ENCODE measurements at regions not wholly inside any gene's neighbourhood (a gene's known extent, or its start where the extent isn't known, plus 50 kb on each side); places are given as distances from the start of the nearest gene placed in this dataset.

DNA sequence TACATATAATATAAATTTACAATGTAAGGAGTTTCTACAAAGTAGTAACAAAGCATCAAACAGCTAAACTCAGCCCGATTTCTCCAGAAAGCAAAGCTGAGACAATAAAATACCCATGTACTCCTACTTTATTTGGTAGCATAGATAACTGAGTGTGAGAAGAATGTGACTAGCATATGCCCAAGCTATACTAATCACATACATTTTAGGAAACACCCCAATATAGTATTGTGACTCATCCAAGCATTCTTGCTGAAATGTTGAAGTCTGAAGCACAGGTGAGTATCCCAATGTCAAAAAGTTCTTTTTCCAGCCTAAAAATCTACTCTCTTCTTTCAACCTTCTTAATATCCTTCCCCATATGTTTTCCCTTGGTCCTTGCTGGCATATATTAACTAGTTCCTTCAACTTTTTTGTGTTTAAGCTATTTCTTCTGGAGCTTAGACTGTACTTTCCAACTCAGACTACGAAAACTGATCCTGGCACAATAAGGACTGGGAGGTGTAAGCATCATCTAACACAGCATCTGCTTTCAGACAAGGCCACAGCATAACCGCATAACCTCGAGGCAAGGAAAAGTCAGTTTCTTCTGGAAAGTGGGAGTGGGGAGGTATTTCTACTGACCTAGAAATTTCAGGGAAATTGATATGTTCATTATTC lies 163.0 kb upstream of the RNPC3 start:
- H3K4me3 ChIP-seq (ENCODE audit: low read depth, low read length): no peak overlapping the region
- no peak for DNase-seq (ENCODE audit: low read depth)
- TF ChIP-seq, protein P1, sequence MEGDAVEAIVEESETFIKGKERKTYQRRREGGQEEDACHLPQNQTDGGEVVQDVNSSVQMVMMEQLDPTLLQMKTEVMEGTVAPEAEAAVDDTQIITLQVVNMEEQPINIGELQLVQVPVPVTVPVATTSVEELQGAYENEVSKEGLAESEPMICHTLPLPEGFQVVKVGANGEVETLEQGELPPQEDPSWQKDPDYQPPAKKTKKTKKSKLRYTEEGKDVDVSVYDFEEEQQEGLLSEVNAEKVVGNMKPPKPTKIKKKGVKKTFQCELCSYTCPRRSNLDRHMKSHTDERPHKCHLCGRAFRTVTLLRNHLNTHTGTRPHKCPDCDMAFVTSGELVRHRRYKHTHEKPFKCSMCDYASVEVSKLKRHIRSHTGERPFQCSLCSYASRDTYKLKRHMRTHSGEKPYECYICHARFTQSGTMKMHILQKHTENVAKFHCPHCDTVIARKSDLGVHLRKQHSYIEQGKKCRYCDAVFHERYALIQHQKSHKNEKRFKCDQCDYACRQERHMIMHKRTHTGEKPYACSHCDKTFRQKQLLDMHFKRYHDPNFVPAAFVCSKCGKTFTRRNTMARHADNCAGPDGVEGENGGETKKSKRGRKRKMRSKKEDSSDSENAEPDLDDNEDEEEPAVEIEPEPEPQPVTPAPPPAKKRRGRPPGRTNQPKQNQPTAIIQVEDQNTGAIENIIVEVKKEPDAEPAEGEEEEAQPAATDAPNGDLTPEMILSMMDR (IDR thresholded peaks at IDR 0.05; ENCODE audit: low read depth, low read length, missing control alignments): no peak

DNA sequence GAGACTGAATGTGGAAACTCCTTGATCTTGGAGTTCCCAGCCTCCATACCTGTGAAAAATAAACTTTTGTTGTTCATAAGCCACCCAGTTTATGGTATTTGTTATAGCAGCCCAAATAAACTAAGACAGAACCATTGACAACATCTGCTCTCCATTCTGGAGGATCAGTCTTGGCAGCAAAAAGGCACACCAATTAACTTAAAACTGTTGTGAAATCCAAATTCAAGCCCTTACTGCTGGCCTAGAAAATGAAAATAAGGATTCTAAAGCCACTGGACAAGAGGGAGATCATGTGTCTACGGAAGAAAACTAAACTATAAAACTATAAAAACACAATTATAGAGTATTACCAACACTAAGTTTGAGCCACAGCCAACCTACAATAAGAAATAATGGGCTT lies 172.1 kb upstream of the RNPC3 start:
- no peak overlapping the region for H3K4me3 ChIP-seq (ENCODE audit: low read depth, low read length)
- TF ChIP-seq, protein P1 (IDR thresholded peaks at IDR 0.05; ENCODE audit: low read depth, low read length, missing control alignments): no peak
- DNase-seq (ENCODE audit: low read depth): no peak

DNA sequence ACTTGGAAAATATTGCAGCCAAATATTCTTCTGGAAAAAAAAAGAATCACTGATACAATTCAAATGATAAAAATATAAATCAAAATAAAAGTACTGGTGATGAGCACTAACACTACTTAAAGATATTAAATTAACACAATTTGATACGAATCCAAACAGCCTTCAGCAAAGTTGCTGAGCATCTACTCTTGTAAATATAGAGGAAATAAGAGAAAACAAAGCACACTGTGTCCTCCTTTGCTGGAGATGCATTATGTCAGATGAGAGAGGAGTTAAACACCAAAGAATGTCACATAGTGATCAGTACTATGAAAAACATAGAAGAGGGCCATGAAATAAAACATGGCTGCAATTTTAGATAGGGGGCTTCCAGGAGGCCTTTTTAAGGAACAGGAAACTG lies 177.4 kb upstream of the RNPC3 start:
- DNase-seq (ENCODE audit: low read depth): no peak
- TF ChIP-seq, protein P1 (IDR thresholded peaks at IDR 0.05; ENCODE audit: low read depth, low read length, missing control alignments): no peak
- no peak overlapping the region for H3K4me3 ChIP-seq (ENCODE audit: low read depth, low read length)

DNA sequence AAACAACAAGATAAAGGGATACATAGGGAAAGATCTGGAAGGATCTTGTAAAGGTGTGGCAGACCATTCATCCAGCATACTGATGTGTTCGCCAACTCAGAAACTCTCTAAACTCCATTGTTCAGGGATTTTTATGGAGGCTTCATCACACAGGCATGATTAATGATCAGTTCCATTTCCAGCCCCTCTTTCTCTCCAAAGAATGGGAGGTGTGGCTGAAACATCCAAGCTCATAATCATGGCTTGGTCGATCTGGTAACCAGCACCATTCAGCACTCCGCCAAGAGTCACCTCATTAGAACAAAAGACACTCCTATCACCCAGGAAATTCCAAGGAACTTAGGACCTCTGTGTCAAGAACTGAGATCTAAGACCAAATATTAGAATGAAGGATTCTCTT lies 180.6 kb upstream of the RNPC3 start:
- H3K4me3 ChIP-seq (ENCODE audit: low read depth, low read length): no peak overlapping the region
- no peak for DNase-seq (ENCODE audit: low read depth)
- TF ChIP-seq, protein P1 (IDR thresholded peaks at IDR 0.05; ENCODE audit: low read depth, low read length, missing control alignments): no peak

DNA sequence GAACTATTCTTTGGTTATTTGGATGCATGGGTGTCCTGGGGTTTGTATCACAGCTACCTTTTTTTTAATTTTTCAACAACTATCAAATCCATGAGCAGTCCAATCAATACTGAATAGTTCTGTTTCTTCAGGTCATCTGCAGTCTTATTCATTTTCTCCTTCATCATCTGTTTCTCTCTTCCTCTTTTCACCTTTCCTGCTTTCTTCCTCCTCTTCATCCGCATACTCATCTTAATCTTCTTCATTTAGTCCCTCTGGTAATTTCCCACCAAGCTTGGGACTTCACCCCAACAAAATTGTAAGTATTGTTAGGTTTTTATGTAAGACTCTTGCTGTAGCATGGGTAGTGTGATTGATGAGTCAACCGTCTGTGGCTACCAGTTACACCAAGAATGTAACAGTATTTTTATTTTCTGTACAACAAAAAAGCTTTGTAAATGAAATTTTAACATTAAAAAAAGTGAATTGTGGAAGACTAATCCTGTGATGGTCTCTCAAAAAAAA lies 184.1 kb upstream of the RNPC3 start:
- TF ChIP-seq, protein P1 (IDR thresholded peaks at IDR 0.05; ENCODE audit: low read depth, low read length, missing control alignments): no peak
- no peak overlapping the region for H3K4me3 ChIP-seq (ENCODE audit: low read depth, low read length)
- DNase-seq (ENCODE audit: low read depth): no peak

DNA sequence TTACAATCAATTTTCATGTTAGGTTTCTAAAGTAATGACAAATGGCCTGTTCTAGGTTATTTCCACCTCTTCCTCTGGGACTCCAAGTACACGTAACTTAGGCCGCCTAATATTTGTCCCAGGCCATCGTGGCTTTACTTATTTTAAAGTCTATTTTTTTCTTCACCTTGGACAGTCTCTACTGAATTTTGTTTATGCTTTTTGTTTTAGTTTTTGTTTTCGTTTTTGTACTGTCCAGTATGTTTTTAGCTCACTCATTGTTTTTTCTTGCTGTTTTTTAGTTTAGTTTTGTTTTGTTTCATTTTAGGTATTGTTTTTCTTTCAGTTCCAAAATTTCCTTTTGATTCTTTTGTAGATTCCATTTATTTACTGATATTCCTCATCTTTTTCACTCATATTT lies 187.7 kb upstream of the RNPC3 start:
- no peak for DNase-seq (ENCODE audit: low read depth)
- TF ChIP-seq, protein P1 (IDR thresholded peaks at IDR 0.05; ENCODE audit: low read depth, low read length, missing control alignments): no peak

DNA sequence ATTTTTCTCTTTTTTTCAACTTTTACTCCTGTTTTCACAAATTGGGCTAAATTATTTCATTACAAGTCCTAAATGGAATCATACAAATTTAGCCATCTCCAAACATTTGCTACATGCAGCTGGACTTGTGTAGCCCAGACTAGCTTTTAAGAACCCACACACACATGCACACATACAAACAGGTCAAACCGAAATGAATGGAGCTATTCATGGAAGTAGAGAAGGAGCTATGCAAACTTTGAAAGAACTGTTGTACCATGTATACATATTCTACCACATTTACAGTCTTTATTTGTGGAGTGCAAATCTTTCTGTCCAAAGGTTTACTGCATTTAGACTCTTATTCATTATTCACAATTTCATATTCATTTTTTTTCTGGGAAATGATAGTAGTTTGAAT lies 189.1 kb upstream of the RNPC3 start:
- no peak overlapping the region for H3K4me3 ChIP-seq (ENCODE audit: low read depth, low read length)
- no peak for DNase-seq (ENCODE audit: low read depth)
- TF ChIP-seq, protein P1 (IDR thresholded peaks at IDR 0.05; ENCODE audit: low read depth, low read length, missing control alignments): no peak

More for the DNA sequence above, 187.7 kb upstream of the RNPC3 start:
- no peak overlapping the region for H3K4me3 ChIP-seq (ENCODE audit: low read depth, low read length)

All from GM12864 (cell line).